Parathyroid adenoma (tissue), 2 donors: ENCODE measurements at regions not wholly inside any gene's neighbourhood (a gene's known extent, or its start where the extent isn't known, plus 50 kb on each side); places are given as distances from the start of the nearest gene placed in this dataset.

Experiments
- H2AFZ ChIP-seq: fragments of 300-600 bp; sonication (generic); one replicate; pipeline ENCODE4 v1.7.0; 2017; ENCODE audit warnings: antibody characterized with exemption, mild to moderate bottlenecking
- H3K27ac ChIP-seq: fragments of 300-600 bp; sonication (generic); one replicate; pipeline ENCODE4 v1.7.0; 2017
- H3K27me3 ChIP-seq: fragments of 300-600 bp; sonication (generic); one replicate; pipeline ENCODE4 v1.7.0; 2017; ENCODE audit warnings: low read length; ENCODE audit not compliant: control insufficient read depth, insufficient read depth
- H3K36me3 ChIP-seq: fragments of 300-600 bp; sonication (generic); one replicate; pipeline ENCODE4 v1.7.0; 2017; ENCODE audit warnings: low read length; ENCODE audit not compliant: control insufficient read depth, insufficient read depth
- H3K4me1 ChIP-seq: fragments of 300-600 bp; sonication (generic); one replicate; pipeline ENCODE4 v1.7.0; 2017; ENCODE audit warnings: control low read depth
- H3K4me2 ChIP-seq: fragments of 300-600 bp; sonication (generic); one replicate; pipeline ENCODE4 v1.7.0; 2017; ENCODE audit warnings: low read length
- H3K4me3 ChIP-seq: fragments of 300-600 bp; sonication (generic); one replicate; pipeline ENCODE4 v1.7.0; 2017; ENCODE audit warnings: low read depth, low read length
- H3K79me2 ChIP-seq: fragments of 300-600 bp; sonication (generic); one replicate; pipeline ENCODE4 v1.7.0; 2017; ENCODE audit warnings: control low read depth
- H3K9ac ChIP-seq: fragments of 300-600 bp; sonication (generic); one replicate; pipeline ENCODE4 v1.7.0; 2017; ENCODE audit warnings: mild to moderate bottlenecking
- H3K9me3 ChIP-seq: fragments of 300-600 bp; sonication (generic); one replicate; pipeline ENCODE4 v1.7.0; 2017; ENCODE audit warnings: low read length; ENCODE audit not compliant: control insufficient read depth
- TF ChIP-seq, protein P1 (sequence below): fragments of 300-600 bp; sonication (generic); IDR thresholded peaks from one replicate; pipeline ENCODE4 v1.7.0; 2017; ENCODE audit warnings: antibody characterized with exemption, mild to moderate bottlenecking
- donor health status: primary hyperparathyroidism.

DNA sequence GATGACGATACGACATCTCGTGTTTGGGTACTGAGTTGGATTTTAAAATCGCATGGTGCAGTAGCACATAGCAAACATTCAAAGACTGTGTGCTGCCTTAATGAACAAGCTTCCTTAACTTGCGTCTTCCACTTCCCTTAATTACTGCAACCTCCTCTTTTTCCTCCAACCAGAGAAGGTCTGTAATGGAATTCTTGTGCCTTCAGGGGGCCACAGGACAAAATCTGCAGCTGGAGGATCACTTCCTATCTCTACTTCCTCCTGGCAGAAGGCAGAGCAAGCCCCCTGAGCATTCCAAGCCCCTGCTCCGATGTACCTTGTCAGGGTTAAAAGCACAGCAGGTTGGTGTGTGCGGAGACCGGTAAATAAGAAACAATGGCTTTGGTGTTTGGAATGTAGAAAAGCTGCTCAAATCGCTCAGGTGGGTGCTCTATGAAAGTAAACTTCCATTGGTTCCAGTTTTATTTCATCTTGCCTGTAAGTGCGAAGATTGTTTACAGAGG lies 151.3 kb upstream of the UQCRFS1 start:
- H3K9ac ChIP-seq: no peak overlapping the region
- no peak overlapping the region for H3K4me2 ChIP-seq
- H3K9me3 ChIP-seq: peaks cover 4% of the 10 kb centered on the region
- no peak overlapping the region for H3K27ac ChIP-seq
- H3K4me3 ChIP-seq: no peak overlapping the region
- H3K4me1 ChIP-seq: no peaks in the 10 kb centered on the region
- H3K36me3 ChIP-seq: no peaks in the 10 kb centered on the region
- no peaks in the 10 kb centered on the region for H3K27me3 ChIP-seq
- TF ChIP-seq, protein P1, sequence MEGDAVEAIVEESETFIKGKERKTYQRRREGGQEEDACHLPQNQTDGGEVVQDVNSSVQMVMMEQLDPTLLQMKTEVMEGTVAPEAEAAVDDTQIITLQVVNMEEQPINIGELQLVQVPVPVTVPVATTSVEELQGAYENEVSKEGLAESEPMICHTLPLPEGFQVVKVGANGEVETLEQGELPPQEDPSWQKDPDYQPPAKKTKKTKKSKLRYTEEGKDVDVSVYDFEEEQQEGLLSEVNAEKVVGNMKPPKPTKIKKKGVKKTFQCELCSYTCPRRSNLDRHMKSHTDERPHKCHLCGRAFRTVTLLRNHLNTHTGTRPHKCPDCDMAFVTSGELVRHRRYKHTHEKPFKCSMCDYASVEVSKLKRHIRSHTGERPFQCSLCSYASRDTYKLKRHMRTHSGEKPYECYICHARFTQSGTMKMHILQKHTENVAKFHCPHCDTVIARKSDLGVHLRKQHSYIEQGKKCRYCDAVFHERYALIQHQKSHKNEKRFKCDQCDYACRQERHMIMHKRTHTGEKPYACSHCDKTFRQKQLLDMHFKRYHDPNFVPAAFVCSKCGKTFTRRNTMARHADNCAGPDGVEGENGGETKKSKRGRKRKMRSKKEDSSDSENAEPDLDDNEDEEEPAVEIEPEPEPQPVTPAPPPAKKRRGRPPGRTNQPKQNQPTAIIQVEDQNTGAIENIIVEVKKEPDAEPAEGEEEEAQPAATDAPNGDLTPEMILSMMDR: no peak
- no peaks in the 10 kb centered on the region for H3K79me2 ChIP-seq
- no peak overlapping the region for H2AFZ ChIP-seq

- Histone ChIP-seq H3K27ac (no peak overlapping the region), H3K27me3 (no peaks in the 10 kb centered on the region), H3K4me3 (no peak overlapping the region), H3K9ac (no peak overlapping the region), H2AFZ (no peak overlapping the region), H3K79me2 (no peaks in the 10 kb centered on the region), H3K36me3 (no peaks in the 10 kb centered on the region), H3K4me2 (no peak overlapping the region), H3K9me3 (peaks cover 4% of the 10 kb centered on the region), H3K4me1 (no peaks in the 10 kb centered on the region)
- TF ChIP-seq, protein P1: no peak
Observed at GRCh38 chr19:29364999-29365398, 152.0 kb upstream of the UQCRFS1 start.

- Histone ChIP-seq H3K27ac (no peak overlapping the region), H3K27me3 (no peaks in the 10 kb centered on the region), H3K4me2 (no peak overlapping the region), H3K36me3 (no peaks in the 10 kb centered on the region), H3K9me3 (no peaks in the 10 kb centered on the region), H3K79me2 (no peaks in the 10 kb centered on the region), H3K9ac (no peak overlapping the region), H2AFZ (no peak overlapping the region), H3K4me1 (no peaks in the 10 kb centered on the region), H3K4me3 (no peak overlapping the region)
- TF ChIP-seq, protein P1: no peak
Observed at GRCh38 chr19:29365836-29366417, 153.0 kb upstream of the UQCRFS1 start.

DNA sequence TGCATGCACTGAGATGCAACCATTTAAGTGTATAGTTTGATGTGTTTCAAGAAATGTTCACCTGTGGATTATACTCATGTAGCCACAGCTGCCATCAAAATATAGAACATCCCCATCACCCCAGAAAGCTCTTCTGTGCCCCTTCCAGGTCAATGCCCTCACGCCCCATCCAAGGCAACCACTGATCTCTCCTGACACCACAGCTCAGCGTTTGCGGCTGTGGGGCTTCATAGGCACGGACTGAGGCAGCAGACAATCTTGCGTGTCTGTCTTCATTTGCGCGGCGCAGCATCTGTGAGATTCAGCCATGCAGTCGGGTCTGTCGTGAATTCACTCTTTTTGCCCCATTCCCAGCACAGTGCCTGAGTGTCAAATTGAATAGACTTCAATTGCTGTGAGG lies 153.8 kb upstream of the UQCRFS1 start:
- no peaks in the 10 kb centered on the region for H3K4me1 ChIP-seq
- H3K36me3 ChIP-seq: no peaks in the 10 kb centered on the region
- TF ChIP-seq, protein P1: no peak
- H3K9me3 ChIP-seq: no peaks in the 10 kb centered on the region
- no peak overlapping the region for H2AFZ ChIP-seq
- no peaks in the 10 kb centered on the region for H3K27me3 ChIP-seq
- no peaks in the 10 kb centered on the region for H3K79me2 ChIP-seq
- no peak overlapping the region for H3K4me3 ChIP-seq
- H3K4me2 ChIP-seq: no peak overlapping the region
- no peak overlapping the region for H3K27ac ChIP-seq
- H3K9ac ChIP-seq: no peak overlapping the region

GRCh38 chr19:29367791-29368222 lies 154.9 kb upstream of the UQCRFS1 start:
- H3K79me2 ChIP-seq: no peaks in the 10 kb centered on the region
- H2AFZ ChIP-seq: no peak overlapping the region
- H3K36me3 ChIP-seq: no peaks in the 10 kb centered on the region
- no peak overlapping the region for H3K27ac ChIP-seq
- TF ChIP-seq, protein P1: no peak
- no peaks in the 10 kb centered on the region for H3K4me1 ChIP-seq
- H3K9me3 ChIP-seq: no peaks in the 10 kb centered on the region
- no peaks in the 10 kb centered on the region for H3K27me3 ChIP-seq
- no peak overlapping the region for H3K4me2 ChIP-seq
- no peak overlapping the region for H3K9ac ChIP-seq
- H3K4me3 ChIP-seq: no peak overlapping the region
